Mammary epithelial cell (primary cell): ENCODE measurements at regions not wholly inside any gene's neighbourhood (a gene's known extent, or its start where the extent isn't known, plus 50 kb on each side); places are given as distances from the start of the nearest gene placed in this dataset.

Experiments used
- CTCF ChIP-seq, 2 donors: IDR thresholded peaks in 1 of 2; conservative IDR thresholded peaks in 1 of 2; 2 replicates each; pipeline ENCODE4 v1.5.1; 2011 to 2012; ENCODE audit warnings: inconsistent platforms in 2 of 2, low read length in 2 of 2, mild to moderate bottlenecking in 2 of 2, control low read depth in 1 of 2, low read depth in 1 of 2; ENCODE audit not compliant: insufficient read depth in 1 of 2; ENCODE audit errors: extremely low read depth in 1 of 2
- EZH2 ChIP-seq: IDR thresholded peaks from 2 replicates; pipeline ENCODE4 v1.6.1; 2012; ENCODE audit warnings: low read length, inconsistent platforms, borderline replicate concordance

DNA sequence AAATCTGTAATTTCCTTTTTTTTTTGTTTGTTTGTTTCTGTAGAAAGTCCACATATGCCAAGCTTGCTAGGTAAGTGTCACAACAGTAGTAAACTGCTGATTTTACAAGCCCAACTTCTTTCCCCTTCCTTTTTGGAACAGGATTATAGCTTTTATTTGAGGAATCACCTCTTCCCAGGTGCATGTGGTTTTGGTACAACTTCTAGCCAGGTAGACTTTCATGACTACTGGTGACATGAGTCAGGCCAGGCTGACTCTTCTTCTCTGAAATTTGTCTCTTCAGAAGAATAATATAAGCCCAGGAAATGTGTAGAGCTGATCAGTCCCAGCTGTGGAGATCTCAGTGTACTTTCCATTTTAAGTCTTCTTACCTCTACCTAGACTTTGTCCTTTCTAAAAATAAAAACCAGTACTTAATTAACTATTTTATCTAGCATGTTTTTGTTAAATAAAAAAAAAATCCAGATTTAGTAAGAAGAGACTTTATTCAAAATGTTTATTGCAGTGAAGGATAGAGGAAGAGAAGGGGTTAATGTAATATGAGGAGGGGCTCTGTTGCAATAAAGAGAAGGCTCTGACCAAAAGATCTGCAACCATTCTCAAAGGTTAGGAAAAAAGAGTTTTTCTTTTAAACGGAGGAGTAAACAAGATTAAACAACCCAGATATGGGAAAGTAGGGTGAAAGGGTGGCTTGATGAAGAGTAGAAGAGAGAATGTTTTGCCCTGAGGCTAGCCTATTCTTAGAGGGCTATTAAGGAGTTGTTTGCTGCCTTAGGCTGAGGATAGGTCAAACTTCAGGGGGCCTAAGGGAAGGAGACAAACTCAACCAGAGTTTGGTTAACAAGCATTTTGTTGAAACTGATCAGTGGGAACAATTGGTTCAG is 664.2 kb downstream of the SORCS1 start:
- TF ChIP-seq CTCF (conservative IDR thresholded peaks at IDR 0.05 in 1 of 2, IDR thresholded peaks at IDR 0.05 in 1 of 2; ENCODE audit: extremely low read depth in 1 of 2, insufficient read depth in 1 of 2, low read depth in 1 of 2, low read length in 2 of 2) (no peak), EZH2 (no peak)
